ENCODE measurements at regions not wholly inside any gene's neighbourhood (a gene's known extent, or its start where the extent isn't known, plus 50 kb on each side); places are given as distances from the start of the nearest gene placed in this dataset.
A peak's percentile ranks its signal among the peaks of the same experiment; 100 is the strongest.

GRCh38 chr9:90515510-90515909 is 127.1 kb downstream of the DIRAS2 start (continued):
- TF ChIP-seq ZNF331 (CRISPR knock-in tag; IDR thresholded peaks at IDR 0.05; ENCODE audit: low read depth) = no peak
- no peak for TF ChIP-seq STAT1 (IDR thresholded peaks at IDR 0.05; ENCODE audit: unreplicated experiment)
- TF ChIP-seq JUNB (IDR thresholded peaks at IDR 0.05; ENCODE audit: unreplicated experiment) = no peak
- no peak for TF ChIP-seq NANOG (IDR thresholded peaks at IDR 0.05; ENCODE audit: borderline replicate concordance)

GRCh38 chr9:90517103-90517502 is 125.5 kb downstream of the DIRAS2 start:
- H3K27me3 ChIP-seq (ENCODE audit: insufficient read depth) = no peaks in the 10 kb centered on the region
- no peak overlapping the region for H3K4me3 ChIP-seq
- peaks cover 7% of the 10 kb centered on the region; the same call in 1 of the 2 replicates for H3K4me1 ChIP-seq (ENCODE audit: insufficient read depth)
- Mint-ChIP-seq H3K27ac (peak overlapping the region; percentile 6; the same call in 1 of the 2 replicates), H3K27me3 (ENCODE audit: insufficient read depth, low read depth, poor library complexity) (no peaks in the 10 kb centered on the region), H3K36me3 (ENCODE audit: low read depth) (no peaks in the 10 kb centered on the region), H3K4me3 (no peak overlapping the region), H3K9me3 (no peaks in the 10 kb centered on the region), H3K4me1 (peaks cover 26% of the 10 kb centered on the region)
- ATAC-seq (peak; percentile 73), DNase-seq (ENCODE audit: low spot score) (peak; percentile 37)
- no peaks in the 10 kb centered on the region for H3K36me3 ChIP-seq (ENCODE audit: insufficient read depth)
- no peaks in the 10 kb centered on the region for H3K9me2 ChIP-seq (ENCODE audit: insufficient read depth)
- TF ChIP-seq CREB1 (CRISPR knock-in tag; IDR thresholded peaks at IDR 0.05; ENCODE audit: low read depth) (no peak), ZNF331 (CRISPR knock-in tag; IDR thresholded peaks at IDR 0.05; ENCODE audit: low read depth) (no peak), REST (IDR thresholded peaks at IDR 0.05; ENCODE audit: unreplicated experiment) (no peak), EZH2 (IDR thresholded peaks at IDR 0.05; ENCODE audit: low read depth, unreplicated experiment) (no peak), CTCF (conservative IDR thresholded peaks at IDR 0.05; ENCODE audit: low read depth in 2 of 2) (no peak), NANOG (IDR thresholded peaks at IDR 0.05; ENCODE audit: borderline replicate concordance) (no peak), JUNB (IDR thresholded peaks at IDR 0.05; ENCODE audit: unreplicated experiment) (no peak), STAT1 (IDR thresholded peaks at IDR 0.05; ENCODE audit: unreplicated experiment) (no peak), ETS1 (IDR thresholded peaks at IDR 0.05) (no peak), ZNF462 (CRISPR knock-in tag; IDR thresholded peaks at IDR 0.05) (no peak), EZH2phosphoT487 (IDR thresholded peaks at IDR 0.05; ENCODE audit: unreplicated experiment) (no peak), ZNF114 (CRISPR knock-in tag; IDR thresholded peaks at IDR 0.05) (no peak), POLR2AphosphoS5 (IDR thresholded peaks at IDR 0.05; ENCODE audit: low read depth) (no peak)
- H3K4me2 ChIP-seq = peak overlapping the region; percentile 25; the same call in 1 of the 2 replicates
- H3K27ac ChIP-seq (ENCODE audit: low read depth) = no peak overlapping the region
- H2AFZ ChIP-seq = peak overlapping the region; percentile 35; the same call in 1 of the 2 replicates
- no peaks in the 10 kb centered on the region for H4K20me1 ChIP-seq (replicated peaks; ENCODE audit: insufficient read depth)
- no peaks in the 10 kb centered on the region for H3K79me2 ChIP-seq (replicated peaks; ENCODE audit: insufficient read depth)
- no peaks in the 10 kb centered on the region for H3F3A ChIP-seq (replicated peaks; ENCODE audit: low read depth)

Data from GM23338 (cell line).